ENCODE measurements at regions not wholly inside any gene's neighbourhood (a gene's known extent, or its start where the extent isn't known, plus 50 kb on each side); places are given as distances from the start of the nearest gene placed in this dataset.

GRCh38 chr15:69825941-69826818 is 271.5 kb downstream of the TLE3 start:
- H3K4me3 ChIP-seq: no peak overlapping the region
- intact Hi-C loops (cut with DNase I; ENCODE audit: low total_unique reads): no loop called here
- no peaks in the 10 kb centered on the region for H3K9me3 ChIP-seq
- TF ChIP-seq POLR2AphosphoS5 (IDR thresholded peaks at IDR 0.05): no peak
- no peak for TF ChIP-seq POLR2A (IDR thresholded peaks at IDR 0.05)
- TF ChIP-seq CTCF (IDR thresholded peaks at IDR 0.05): no peak
- H3K27me3 ChIP-seq: no peaks in the 10 kb centered on the region
- no peaks in the 10 kb centered on the region for H3K4me1 ChIP-seq
- DNase-seq (ENCODE audit: low spot score in 2 of 2): no peak
- no peaks in the 10 kb centered on the region for H3K36me3 ChIP-seq
- H3K27ac ChIP-seq: no peak overlapping the region

DNA sequence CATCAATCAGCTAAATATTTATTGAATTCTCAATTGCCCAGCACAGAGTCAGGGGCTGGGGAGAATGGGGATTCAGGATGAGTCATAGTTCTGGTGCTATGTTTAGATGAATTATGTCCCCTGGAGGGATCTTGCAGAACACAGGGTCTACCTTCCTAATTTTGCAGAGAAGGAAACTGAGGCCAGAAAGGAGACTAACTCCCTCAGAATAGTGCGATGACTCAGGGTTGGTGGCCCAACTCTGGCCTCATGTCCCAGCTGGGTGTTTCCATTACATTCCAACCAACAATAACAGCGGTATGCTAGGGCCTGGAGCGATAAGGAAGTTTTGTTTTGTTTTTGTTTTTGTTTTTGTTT is 270.9 kb downstream of the TLE3 start:
- Histone ChIP-seq H3K4me1 (no peaks in the 10 kb centered on the region), H3K36me3 (no peaks in the 10 kb centered on the region), H3K27me3 (no peaks in the 10 kb centered on the region), H3K4me3 (no peak overlapping the region), H3K9me3 (no peaks in the 10 kb centered on the region), H3K27ac (no peak overlapping the region)
- no peak for TF ChIP-seq POLR2AphosphoS5 (IDR thresholded peaks at IDR 0.05)
- TF ChIP-seq POLR2A (IDR thresholded peaks at IDR 0.05): no peak
- no peak for TF ChIP-seq CTCF (IDR thresholded peaks at IDR 0.05)
- intact Hi-C loops (cut with DNase I; ENCODE audit: low total_unique reads): no loop called here
- no peak for DNase-seq (ENCODE audit: low spot score in 2 of 2)

DNA sequence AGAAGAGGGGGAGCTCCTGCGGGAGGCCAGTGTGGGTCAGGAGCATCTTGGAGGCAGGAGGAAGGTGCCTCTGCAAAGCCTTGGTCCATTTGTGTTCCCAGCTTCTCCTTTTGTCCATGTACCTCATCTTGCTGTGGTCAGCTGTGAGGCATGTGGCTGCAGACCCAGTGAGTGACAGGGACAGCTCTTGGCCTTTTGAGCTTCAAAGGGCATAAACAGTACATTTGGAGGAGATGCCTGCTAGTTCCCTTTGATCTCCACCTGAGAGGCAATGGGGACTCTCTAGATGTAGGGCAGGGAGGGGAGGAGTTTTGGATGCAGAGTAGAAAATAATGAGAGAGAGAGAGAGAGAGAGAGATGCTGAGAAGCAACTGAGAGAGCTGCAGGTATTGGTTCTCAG is 270.0 kb downstream of the TLE3 start:
- Histone ChIP-seq H3K27me3 (no peaks in the 10 kb centered on the region), H3K27ac (no peak overlapping the region), H3K36me3 (no peaks in the 10 kb centered on the region), H3K9me3 (no peaks in the 10 kb centered on the region), H3K4me3 (no peak overlapping the region), H3K4me1 (no peaks in the 10 kb centered on the region)
- TF ChIP-seq POLR2A (IDR thresholded peaks at IDR 0.05) (no peak), POLR2AphosphoS5 (IDR thresholded peaks at IDR 0.05) (no peak), CTCF (IDR thresholded peaks at IDR 0.05) (no peak)
- intact Hi-C loops (cut with DNase I; ENCODE audit: low total_unique reads): no loop called here
- DNase-seq (ENCODE audit: low spot score in 2 of 2): no peak

- H3K4me1 ChIP-seq: no peaks in the 10 kb centered on the region
- intact Hi-C loops (cut with DNase I; ENCODE audit: low total_unique reads): no loop called here
- H3K27me3 ChIP-seq: no peaks in the 10 kb centered on the region
- no peaks in the 10 kb centered on the region for H3K36me3 ChIP-seq
- DNase-seq (ENCODE audit: low spot score in 2 of 2): no peak
- TF ChIP-seq POLR2AphosphoS5 (IDR thresholded peaks at IDR 0.05): no peak
- TF ChIP-seq CTCF (IDR thresholded peaks at IDR 0.05): no peak
- no peak for TF ChIP-seq POLR2A (IDR thresholded peaks at IDR 0.05)
- H3K9me3 ChIP-seq: no peaks in the 10 kb centered on the region
- no peak overlapping the region for H3K27ac ChIP-seq
- no peak overlapping the region for H3K4me3 ChIP-seq
Observed at GRCh38 chr15:69828181-69828828, 269.4 kb downstream of the TLE3 start.

- DNase-seq (ENCODE audit: low spot score in 2 of 2): no peak
- no peak overlapping the region for H3K27ac ChIP-seq
- TF ChIP-seq POLR2AphosphoS5 (IDR thresholded peaks at IDR 0.05): no peak
- TF ChIP-seq CTCF (IDR thresholded peaks at IDR 0.05): no peak
- TF ChIP-seq POLR2A (IDR thresholded peaks at IDR 0.05): no peak
- no peaks in the 10 kb centered on the region for H3K9me3 ChIP-seq
- H3K27me3 ChIP-seq: no peaks in the 10 kb centered on the region
- intact Hi-C loops (cut with DNase I; ENCODE audit: low total_unique reads): no loop called here
- H3K4me1 ChIP-seq: no peaks in the 10 kb centered on the region
- no peaks in the 10 kb centered on the region for H3K36me3 ChIP-seq
- no peak overlapping the region for H3K4me3 ChIP-seq
Observed at GRCh38 chr15:69829974-69830373, 267.7 kb downstream of the TLE3 start.
